HFF-Myc (cell line): ENCODE measurements at regions not wholly inside any gene's neighbourhood (a gene's known extent, or its start where the extent isn't known, plus 50 kb on each side); places are given as distances from the start of the nearest gene placed in this dataset.

Experiments
- DNase-seq: peaks from one replicate; pipeline ENCODE4 v3.0.0-alpha.2; 2011; ENCODE audit warnings: low read depth; ENCODE audit errors: extremely low read depth
- H3K4me3 ChIP-seq: replicated peaks from 2 replicates; pipeline ENCODE4 v1.5.1; 2011; ENCODE audit warnings: low read depth, mild to moderate bottlenecking, control low read depth, low read length
- TF ChIP-seq, protein P1 (sequence below): IDR thresholded peaks from 2 replicates; pipeline ENCODE4 v1.5.1; 2012; ENCODE audit warnings: mild to moderate bottlenecking, low read depth, low read length, control low read depth; ENCODE audit errors: missing control alignments

DNA sequence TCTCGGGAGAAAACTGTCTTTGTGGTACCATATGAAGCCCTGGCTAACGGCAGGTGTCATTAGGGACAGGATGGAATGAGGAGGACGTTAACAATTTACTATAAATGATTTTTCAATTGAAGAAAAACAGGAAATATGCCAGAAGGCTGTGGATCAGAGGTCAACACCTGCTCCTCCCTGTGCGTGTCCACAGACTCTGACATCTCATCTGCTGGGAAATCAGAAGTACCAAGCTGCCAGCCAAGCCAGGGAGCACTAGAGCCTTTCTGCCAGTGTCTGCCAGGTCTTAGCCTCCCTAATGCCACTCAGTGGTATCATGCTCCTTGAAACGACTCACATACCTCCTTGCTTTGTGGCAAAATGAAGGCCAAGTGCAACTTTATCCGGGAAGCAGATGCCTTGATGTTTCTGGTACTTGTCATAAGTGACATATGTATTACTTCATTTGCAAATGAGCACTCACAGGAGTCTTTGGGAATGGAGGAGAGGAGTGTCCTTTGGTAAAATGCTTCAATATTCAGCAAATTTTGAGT, 541.1 kb downstream of the SATB2 start:
- no peak for DNase-seq
- TF ChIP-seq, protein P1, sequence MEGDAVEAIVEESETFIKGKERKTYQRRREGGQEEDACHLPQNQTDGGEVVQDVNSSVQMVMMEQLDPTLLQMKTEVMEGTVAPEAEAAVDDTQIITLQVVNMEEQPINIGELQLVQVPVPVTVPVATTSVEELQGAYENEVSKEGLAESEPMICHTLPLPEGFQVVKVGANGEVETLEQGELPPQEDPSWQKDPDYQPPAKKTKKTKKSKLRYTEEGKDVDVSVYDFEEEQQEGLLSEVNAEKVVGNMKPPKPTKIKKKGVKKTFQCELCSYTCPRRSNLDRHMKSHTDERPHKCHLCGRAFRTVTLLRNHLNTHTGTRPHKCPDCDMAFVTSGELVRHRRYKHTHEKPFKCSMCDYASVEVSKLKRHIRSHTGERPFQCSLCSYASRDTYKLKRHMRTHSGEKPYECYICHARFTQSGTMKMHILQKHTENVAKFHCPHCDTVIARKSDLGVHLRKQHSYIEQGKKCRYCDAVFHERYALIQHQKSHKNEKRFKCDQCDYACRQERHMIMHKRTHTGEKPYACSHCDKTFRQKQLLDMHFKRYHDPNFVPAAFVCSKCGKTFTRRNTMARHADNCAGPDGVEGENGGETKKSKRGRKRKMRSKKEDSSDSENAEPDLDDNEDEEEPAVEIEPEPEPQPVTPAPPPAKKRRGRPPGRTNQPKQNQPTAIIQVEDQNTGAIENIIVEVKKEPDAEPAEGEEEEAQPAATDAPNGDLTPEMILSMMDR: no peak
- H3K4me3 ChIP-seq: no peak overlapping the region

DNA sequence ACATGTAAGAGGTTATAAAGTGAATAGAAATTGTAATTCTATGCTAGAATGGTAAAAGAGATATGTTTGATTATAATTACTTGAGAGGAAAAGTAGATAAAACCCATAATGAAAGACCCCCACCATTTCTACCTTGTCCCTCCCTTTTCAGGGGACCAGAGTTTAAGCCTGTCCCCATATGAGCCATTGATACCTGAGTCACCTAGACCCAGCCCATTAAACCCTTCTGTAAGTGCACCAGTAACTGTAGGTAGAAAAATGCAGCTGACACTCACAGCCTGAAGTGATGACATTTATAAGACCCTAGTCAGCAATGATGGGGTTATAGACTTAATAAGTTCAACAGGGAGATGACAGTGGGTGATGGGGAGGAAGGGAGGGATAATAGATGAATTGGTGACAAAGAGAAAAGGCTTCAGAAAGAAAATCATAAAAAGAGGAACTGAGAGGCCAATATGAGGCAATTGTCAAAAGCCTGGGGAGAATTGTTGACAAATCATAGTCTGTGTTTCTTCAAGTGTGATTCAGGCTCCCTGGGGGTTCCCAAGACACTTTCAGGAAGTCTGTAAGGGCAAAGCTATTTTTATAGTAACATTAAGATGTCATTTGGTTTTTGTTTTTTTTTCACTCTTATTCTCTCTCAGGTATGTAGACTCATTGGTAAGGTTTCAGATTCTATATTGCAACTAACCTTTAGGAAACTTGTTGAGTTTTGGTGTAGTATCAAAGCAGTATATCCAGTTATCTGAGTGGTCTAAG, 544.2 kb downstream of the SATB2 start:
- TF ChIP-seq, protein P1: no peak
- no peak for DNase-seq
- H3K4me3 ChIP-seq: no peak overlapping the region

DNA sequence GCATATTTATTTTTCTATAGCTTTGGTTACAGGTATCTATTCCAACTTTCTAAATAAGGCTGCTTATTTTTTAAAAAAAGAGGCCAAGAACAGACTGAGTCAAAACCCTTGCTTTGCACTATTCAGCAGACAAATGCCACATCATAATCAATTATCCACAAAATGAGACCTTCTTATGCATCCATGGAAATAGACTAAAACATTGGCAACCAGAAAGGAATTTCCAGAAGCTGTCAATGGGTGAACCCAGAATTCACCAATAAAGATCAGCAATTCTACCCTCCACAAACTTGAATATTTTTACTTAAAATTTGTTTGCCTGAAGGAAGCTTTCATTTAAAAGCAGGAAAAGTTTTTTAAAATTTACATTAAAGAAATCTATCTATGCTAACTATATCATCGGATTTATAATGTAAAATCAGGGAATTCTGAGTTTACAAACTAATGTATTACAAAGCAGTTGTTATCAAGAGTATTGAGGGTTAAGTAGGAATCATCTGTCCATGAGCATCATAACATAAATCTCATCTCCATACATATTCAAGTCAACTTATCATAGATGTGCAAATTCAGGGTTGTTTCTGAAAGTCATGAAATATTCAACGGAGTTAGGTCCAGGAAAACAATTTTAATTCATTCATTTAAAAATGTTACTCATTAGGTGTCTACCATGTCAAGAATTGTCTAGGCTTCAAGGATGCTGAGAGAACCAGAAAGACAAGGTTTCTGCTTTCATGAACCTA, 548.0 kb downstream of the SATB2 start:
- TF ChIP-seq, protein P1: no peak
- H3K4me3 ChIP-seq: no peak overlapping the region
- DNase-seq: no peak

DNA sequence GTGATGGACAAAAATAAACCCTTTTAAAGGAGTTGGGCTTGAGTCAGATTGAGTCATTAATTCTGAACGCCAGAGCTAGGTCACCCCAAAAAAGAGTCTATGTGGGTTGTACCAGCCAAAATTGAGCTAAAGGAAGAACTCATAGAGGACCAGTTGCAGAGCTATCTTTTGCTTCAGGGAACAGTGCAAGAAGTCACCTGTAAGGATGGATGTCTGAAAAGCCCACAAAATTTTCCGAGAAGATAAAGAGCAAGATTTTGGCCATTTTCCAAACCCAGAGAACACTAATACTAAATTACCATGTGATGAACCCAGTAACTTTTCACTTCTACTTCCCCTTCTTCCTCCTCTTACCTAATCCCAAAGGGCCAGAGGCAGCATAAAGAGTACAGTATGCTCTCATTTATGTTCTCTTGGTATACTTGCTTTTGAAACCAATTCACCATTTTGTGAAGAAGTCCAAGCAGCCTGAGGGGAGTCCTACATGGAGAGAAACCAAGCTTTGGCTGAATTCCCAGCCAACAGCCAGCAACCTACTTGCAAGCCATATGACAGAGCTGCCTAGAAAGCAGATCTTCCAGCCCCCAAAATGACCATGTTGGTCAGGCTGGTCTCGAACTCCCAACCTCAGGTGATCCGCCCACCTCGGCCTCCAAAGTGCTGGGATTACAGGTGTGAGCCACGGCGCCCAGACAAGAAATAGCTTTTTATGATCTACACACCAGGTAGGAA, 551.7 kb downstream of the SATB2 start:
- DNase-seq: no peak
- TF ChIP-seq, protein P1: no peak
- H3K4me3 ChIP-seq: no peak overlapping the region

DNA sequence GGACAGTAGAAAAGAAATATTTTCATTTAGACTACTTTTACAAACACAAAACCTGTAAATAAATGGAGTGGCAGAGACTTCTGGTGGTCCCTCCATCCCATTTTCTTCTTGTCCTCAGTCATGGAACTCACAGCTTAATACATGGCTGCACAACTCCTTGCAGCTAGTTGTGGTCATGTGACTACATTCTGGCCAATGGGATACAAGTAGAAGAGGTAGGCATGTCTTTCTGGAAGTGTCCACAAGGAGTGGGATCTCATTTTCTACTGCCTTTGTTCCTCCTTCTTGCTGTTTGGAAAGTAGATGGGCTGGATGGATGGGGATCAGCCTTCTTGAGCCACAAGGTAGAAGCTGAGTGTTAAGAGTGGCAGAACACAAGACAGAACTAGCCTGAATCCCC, 555.8 kb downstream of the SATB2 start:
- TF ChIP-seq, protein P1: no peak
- H3K4me3 ChIP-seq: no peak overlapping the region

DNA sequence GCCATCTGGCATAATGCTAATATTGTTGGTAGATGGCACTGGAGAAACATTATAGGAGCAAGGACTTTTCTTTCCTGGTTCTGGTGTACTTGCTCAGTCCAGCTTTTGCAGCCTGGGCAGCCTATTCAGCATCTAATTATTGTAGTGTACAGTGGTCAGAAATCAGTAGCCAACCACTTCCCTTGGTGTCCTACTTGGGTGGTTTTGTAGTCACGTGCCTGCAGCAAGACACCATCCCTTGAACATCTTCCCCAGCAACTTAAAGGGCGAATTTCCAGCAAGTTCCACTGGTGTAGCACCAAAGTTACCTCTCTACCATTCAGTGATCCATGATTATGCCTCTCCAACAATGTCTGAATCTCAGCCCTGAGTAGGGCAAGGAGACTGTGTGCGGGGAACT, 557.6 kb downstream of the SATB2 start:
- H3K4me3 ChIP-seq: no peak overlapping the region
- no peak for DNase-seq
- TF ChIP-seq, protein P1: no peak

More for the DNA sequence above, 555.8 kb downstream of the SATB2 start:
- no peak for DNase-seq
